ENCODE measurements at regions not wholly inside any gene's neighbourhood (a gene's known extent, or its start where the extent isn't known, plus 50 kb on each side); places are given as distances from the start of the nearest gene placed in this dataset.

GRCh38 chr3:103173940-103174339 is 739.1 kb downstream of the ZPLD1 start:
- Histone ChIP-seq H2BK12ac (ENCODE audit: low read depth, low read length) (no peak overlapping the region), H2BK120ac (replicated peaks; ENCODE audit: low read depth, low read length) (no peak overlapping the region), H3K4me1 (replicated peaks in 1 of 4; ENCODE audit: control insufficient read depth in 3 of 4, insufficient read depth in 4 of 4, low read length in 3 of 4) (no peaks in the 10 kb centered on the region), H4K8ac (ENCODE audit: extremely low read depth, insufficient read depth, low read length) (no peak overlapping the region), H3K79me1 (ENCODE audit: low read depth, low read length) (no peaks in the 10 kb centered on the region), H4K91ac (replicated peaks; ENCODE audit: insufficient read length, low read length) (no peak overlapping the region), H4K5ac (ENCODE audit: insufficient read length, low read depth, low read length) (no peak overlapping the region), H4K20me1 (replicated peaks in 1 of 2; ENCODE audit: control insufficient read depth in 1 of 2, insufficient read depth in 2 of 2, low read length in 2 of 2) (no peaks in the 10 kb centered on the region), H3K4me2 (ENCODE audit: insufficient read depth in 1 of 2, low read depth in 2 of 2, low read length in 2 of 2) (no peak overlapping the region), H2AK5ac (ENCODE audit: low read depth, low read length) (no peak overlapping the region), H3K4ac (replicated peaks; ENCODE audit: insufficient read length, low read depth, low read length) (no peak overlapping the region), H3K9ac (replicated peaks in 1 of 4; ENCODE audit: extremely low read depth in 1 of 4, low read depth in 3 of 4, low read length in 3 of 4) (no peak overlapping the region), H3K56ac (replicated peaks; ENCODE audit: insufficient read length, low read depth, low read length) (no peak overlapping the region), H2BK5ac (ENCODE audit: low read depth, low read length) (no peak overlapping the region), H3K9me3 (ENCODE audit: insufficient read depth in 2 of 2, low read depth in 1 of 2, low read length in 1 of 2) (no peaks in the 10 kb centered on the region), H3K27ac (ENCODE audit: low read depth, low read length) (no peak overlapping the region), H3K23ac (ENCODE audit: insufficient read length) (no peak overlapping the region), H3K23me2 (ENCODE audit: low read depth, low read length) (no peaks in the 10 kb centered on the region), H3K18ac (ENCODE audit: extremely low read depth, low read length) (no peak overlapping the region), H3K4me3 (ENCODE audit: extremely low read depth in 1 of 4, insufficient read depth in 2 of 4, low read depth in 3 of 4, low read length in 4 of 4) (no peak overlapping the region), H3K36me3 (ENCODE audit: control insufficient read depth in 2 of 4, insufficient read depth in 4 of 4, low read length in 3 of 4) (no peaks in the 10 kb centered on the region), H2BK20ac (ENCODE audit: low read length) (no peak overlapping the region), H3K14ac (ENCODE audit: insufficient read length) (no peak overlapping the region), H2BK15ac (ENCODE audit: low read length) (no peak overlapping the region), H3K79me2 (ENCODE audit: control insufficient read depth in 1 of 2, insufficient read depth in 2 of 2, low read length in 2 of 2) (no peaks in the 10 kb centered on the region), H3K27me3 (replicated peaks in 1 of 4; ENCODE audit: control insufficient read depth in 3 of 4, extremely low read depth in 1 of 4, insufficient read depth in 3 of 4, low read length in 3 of 4) (no peaks in the 10 kb centered on the region), H2AFZ (ENCODE audit: low read length) (no peak overlapping the region)
- POLR2A ChIA-PET (ENCODE audit: partially characterized antibody): no interaction called here
- WGBS, 2 experiments (ENCODE audit: extremely low coverage in 1 of 2, insufficient coverage in 1 of 2, insufficient read length in 1 of 2, insufficient replicate concordance in 2 of 2, low coverage in 1 of 2, low lambda C conversion rate in 2 of 2, missing lambda C conversion rate in 1 of 2): 83% methylated on average over 1 of the region's 1 CpG; no CpG with 5 or more reads in 1 of the 2 experiments
- no peak for FAIRE-seq
- no peak for DNase-seq (ENCODE audit: low read depth in 1 of 2, low spot score in 2 of 2)
- CTCF ChIA-PET (ENCODE audit: partially characterized antibody): no interaction called here
- TF ChIP-seq PHF8 (conservative IDR thresholded peaks at IDR 0.05; ENCODE audit: low read depth, low read length) (no peak), USF2 (IDR thresholded peaks at IDR 0.05; ENCODE audit: low read length) (no peak), NANOG (IDR thresholded peaks at IDR 0.05; ENCODE audit: insufficient read depth, low read depth, low read length, poor library complexity, severe bottlenecking) (no peak), SRF (IDR thresholded peaks at IDR 0.05; ENCODE audit: low read depth, low read length) (no peak), JUN (IDR thresholded peaks at IDR 0.05; ENCODE audit: low read depth, low read length) (no peak), ZNF274 (IDR thresholded peaks at IDR 0.05; ENCODE audit: borderline replicate concordance, extremely low read depth, low read length) (no peak), RAD21 (IDR thresholded peaks at IDR 0.05 in 1 of 2, conservative IDR thresholded peaks at IDR 0.05 in 1 of 2; ENCODE audit: low read depth in 2 of 2, low read length in 2 of 2) (no peak), JUND (IDR thresholded peaks at IDR 0.05; ENCODE audit: low read length) (no peak), CHD2 (IDR thresholded peaks at IDR 0.05; ENCODE audit: low read length) (no peak), KDM5A (IDR thresholded peaks at IDR 0.05; ENCODE audit: low read length) (no peak), HDAC2 (IDR thresholded peaks at IDR 0.05; ENCODE audit: borderline replicate concordance in 1 of 2, low read depth in 2 of 2, low read length in 2 of 2) (no peak)
